DMS53 treated with DMSO at 0.1 percent for 48 hours (cell line): ENCODE measurements at regions not wholly inside any gene's neighbourhood (a gene's known extent, or its start where the extent isn't known, plus 50 kb on each side); places are given as distances from the start of the nearest gene placed in this dataset.

Source experiments
- DNase-seq: peaks from one replicate; lab custom pipeline; 2025; ENCODE audit not compliant: unreplicated experiment; lab: John Stamatoyannopoulos, UW

GRCh38 chr5:20114526-20114925 is 126.5 kb upstream of the CDH18 start:
- no peak for DNase-seq

GRCh38 chr5:20113931-20114330 is 125.9 kb upstream of the CDH18 start:
- DNase-seq = no peak

DNA sequence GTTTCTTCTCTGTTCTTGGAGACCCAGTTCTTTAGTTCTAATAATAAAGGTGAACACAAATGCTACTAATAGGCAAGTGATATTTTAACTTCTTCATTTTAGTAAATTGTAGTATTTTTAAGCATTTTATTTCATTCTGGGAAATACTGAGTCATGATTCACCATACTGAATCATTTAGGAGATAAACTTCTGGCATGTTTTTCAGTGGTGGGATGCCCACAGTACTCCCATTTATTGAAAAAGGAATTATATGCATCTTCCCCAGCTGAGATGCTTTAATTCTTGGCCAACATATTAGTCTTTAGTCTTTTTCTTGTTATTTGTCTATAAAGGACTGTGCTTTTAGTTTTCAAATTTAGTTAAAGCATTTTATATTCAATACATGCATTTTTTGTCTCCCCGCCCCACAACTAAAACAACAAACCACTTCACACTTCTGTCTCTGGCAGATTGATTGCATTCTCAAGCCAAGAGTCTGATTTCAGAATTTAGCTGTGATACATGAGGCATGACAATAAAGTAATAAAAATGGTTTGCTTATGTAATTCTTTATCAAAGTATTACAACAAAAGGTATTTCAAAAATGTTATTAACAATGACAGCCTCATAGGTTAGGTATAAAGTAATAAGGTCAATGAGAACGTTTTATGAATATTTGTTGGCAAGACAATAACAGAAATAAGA is 125.2 kb upstream of the CDH18 start:
- no peak for DNase-seq

GRCh38 chr5:20109326-20109725 is 121.3 kb upstream of the CDH18 start:
- DNase-seq = no peak

- DNase-seq = peak; percentile 84
These were observed 117.9 kb upstream of the CDH18 start for GRCh38 chr5:20105915-20106314.

GRCh38 chr5:20102293-20102692 is 114.3 kb upstream of the CDH18 start:
- no peak for DNase-seq

- DNase-seq = no peak
These were observed 110.7 kb upstream of the CDH18 start for GRCh38 chr5:20098694-20099093.

- DNase-seq = no peak
These were observed 100.4 kb upstream of the CDH18 start for GRCh38 chr5:20088361-20088760.

DNA sequence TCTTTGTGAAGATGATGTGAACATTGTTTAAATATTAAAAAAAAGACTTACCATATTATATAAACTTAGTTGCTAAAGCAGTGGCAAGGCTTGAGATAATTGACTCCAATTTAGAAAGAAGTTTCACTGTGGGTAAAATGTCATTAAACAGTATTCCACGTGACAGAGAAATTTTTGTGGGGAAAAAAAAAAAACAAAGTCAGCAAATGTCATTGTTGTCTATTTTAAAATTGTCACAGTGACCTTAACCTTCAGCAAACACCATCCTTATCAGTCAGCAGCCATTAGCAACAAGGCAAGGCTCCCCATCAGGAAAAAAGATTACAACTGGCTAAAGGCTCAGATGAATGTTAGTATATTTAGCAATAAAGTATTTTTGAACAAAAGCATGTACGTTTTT is 99.3 kb upstream of the CDH18 start:
- no peak for DNase-seq

DNA sequence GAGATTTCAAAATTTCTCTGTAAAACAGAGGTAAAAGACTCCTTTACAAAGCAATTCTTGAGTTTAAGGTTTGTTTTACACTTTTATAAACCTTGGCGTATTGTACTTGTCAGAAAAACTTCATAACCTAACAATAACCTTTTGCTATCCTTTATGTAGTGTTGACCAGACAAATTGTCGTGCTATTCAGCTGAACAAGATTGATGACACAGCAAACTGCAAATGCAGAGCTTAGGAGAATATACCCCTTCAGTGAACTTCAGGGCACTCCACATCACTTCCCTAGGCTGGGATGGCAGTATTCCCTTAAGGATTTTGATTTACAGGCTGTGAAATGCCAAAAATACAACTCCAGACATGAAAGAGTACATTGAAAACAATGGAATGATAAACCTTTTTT is 89.2 kb upstream of the CDH18 start:
- DNase-seq = no peak

- DNase-seq = no peak
These were observed 68.9 kb upstream of the CDH18 start for GRCh38 chr5:20056933-20057332.

GRCh38 chr5:20055301-20055700 is 67.3 kb upstream of the CDH18 start:
- no peak for DNase-seq

DNA sequence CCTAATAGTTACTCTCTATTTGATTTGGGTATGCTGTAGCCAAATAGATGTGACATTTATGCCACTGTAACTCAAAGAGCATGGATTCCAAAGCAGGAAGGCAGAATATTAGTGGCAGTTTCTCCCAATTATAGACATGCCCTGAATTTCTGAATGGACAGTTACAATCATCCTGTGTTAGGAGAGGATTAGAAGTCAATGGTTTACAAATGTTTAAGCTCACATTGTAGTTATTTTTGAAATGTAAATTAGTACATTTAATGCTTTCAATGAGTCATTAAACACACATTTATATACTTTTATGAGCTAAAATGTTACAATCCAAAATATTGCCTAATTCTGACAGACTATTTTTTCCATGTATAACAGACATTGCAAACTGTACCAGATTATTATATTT is 62.3 kb upstream of the CDH18 start:
- DNase-seq = no peak

GRCh38 chr5:20044460-20044859 is 56.5 kb upstream of the CDH18 start:
- DNase-seq = no peak

DNA sequence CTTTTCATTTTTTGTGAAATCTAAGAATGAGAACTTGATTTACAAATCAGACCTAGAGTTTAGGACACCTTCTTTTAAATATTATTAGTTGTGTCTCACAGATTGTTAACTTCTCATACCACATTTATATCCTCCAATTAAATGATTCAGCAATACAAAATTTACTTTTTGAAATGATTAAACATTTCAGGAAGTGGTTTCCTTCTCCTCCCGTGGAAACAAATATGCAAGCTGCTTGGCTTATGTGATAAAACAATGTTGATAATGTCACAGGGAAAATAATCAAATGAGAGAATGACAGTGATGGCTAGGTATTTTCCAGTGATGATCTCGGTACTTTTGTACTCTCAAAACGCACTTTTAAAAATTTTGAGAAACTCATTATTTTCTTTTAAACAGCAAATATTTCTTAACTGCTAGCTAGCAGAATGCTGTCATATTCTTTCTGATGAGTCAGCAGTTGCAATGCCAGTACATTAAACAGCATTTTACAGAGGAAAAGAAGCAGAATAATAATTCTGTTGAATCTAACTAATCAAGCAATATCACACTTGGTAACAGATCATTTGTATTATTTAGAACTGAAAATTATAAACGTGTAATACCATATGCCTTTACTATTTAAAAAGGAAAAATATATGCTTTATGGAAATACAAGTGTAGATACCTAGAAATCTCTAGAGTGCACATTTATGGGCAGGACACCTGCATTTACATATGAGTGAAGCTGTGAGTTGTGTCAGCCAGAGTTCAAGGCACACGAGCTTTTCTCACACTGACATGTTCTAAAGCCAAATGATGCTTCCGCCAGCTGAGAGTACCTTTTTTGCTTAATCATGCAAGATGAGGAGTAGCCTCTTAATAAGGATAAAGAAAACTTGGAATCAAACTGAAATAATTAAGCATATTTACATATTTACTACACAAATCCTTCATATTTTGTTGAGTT is 53.6 kb upstream of the CDH18 start:
- no peak for DNase-seq

GRCh38 chr5:20040901-20041300 is 52.9 kb upstream of the CDH18 start:
- no peak for DNase-seq
